GM18517 (cell line): ENCODE measurements at regions not wholly inside any gene's neighbourhood (a gene's known extent, or its start where the extent isn't known, plus 50 kb on each side); places are given as distances from the start of the nearest gene placed in this dataset.

Source experiments
- ATAC-seq: cut with Tn5 transposase; IDR thresholded peaks from one replicate; pipeline ENCODE4 v1.9.1; 2021; ENCODE audit warnings: mild to moderate bottlenecking, moderate library complexity; ENCODE audit not compliant: unreplicated experiment

- ATAC-seq: no peak
Observed at GRCh38 chr2:106572541-106573450, 85.6 kb downstream of the CD8B2 start.

- ATAC-seq: no peak
Observed at GRCh38 chr2:106573773-106574172, 86.6 kb downstream of the CD8B2 start.

GRCh38 chr2:106575955-106576354 lies 88.8 kb downstream of the CD8B2 start:
- no peak for ATAC-seq

- no peak for ATAC-seq
Observed at GRCh38 chr2:106577255-106577651, 90.1 kb downstream of the CD8B2 start.

GRCh38 chr2:106579750-106580197 lies 92.6 kb downstream of the CD8B2 start:
- ATAC-seq: no peak

- ATAC-seq: no peak
Observed at GRCh38 chr2:106580241-106580640, 93.1 kb downstream of the CD8B2 start.

- no peak for ATAC-seq
Observed at GRCh38 chr2:106581328-106581727, 94.2 kb downstream of the CD8B2 start.

GRCh38 chr2:106581755-106582147 lies 94.6 kb downstream of the CD8B2 start:
- ATAC-seq: no peak

- peak; percentile 62 for ATAC-seq
Observed at GRCh38 chr2:106582148-106583143, 95.3 kb downstream of the CD8B2 start.

GRCh38 chr2:106584304-106584954 lies 97.3 kb downstream of the CD8B2 start:
- no peak for ATAC-seq

- no peak for ATAC-seq
Observed at GRCh38 chr2:106596844-106597243, 109.7 kb downstream of the CD8B2 start.

- ATAC-seq: no peak
Observed at GRCh38 chr2:106599540-106599939, 112.4 kb downstream of the CD8B2 start.

GRCh38 chr2:106602042-106602441 lies 114.9 kb downstream of the CD8B2 start:
- ATAC-seq: no peak

GRCh38 chr2:106606652-106607051 lies 119.5 kb downstream of the CD8B2 start:
- no peak for ATAC-seq

- no peak for ATAC-seq
Observed at GRCh38 chr2:106607371-106607770, 120.2 kb downstream of the CD8B2 start.

GRCh38 chr2:106609780-106610179 lies 122.6 kb downstream of the CD8B2 start:
- no peak for ATAC-seq

GRCh38 chr2:106614511-106615291 lies 127.5 kb downstream of the CD8B2 start:
- ATAC-seq: no peak

- no peak for ATAC-seq
Observed at GRCh38 chr2:106618614-106619013, 131.4 kb downstream of the CD8B2 start.

GRCh38 chr2:106623456-106623855 lies 136.3 kb downstream of the CD8B2 start:
- no peak for ATAC-seq

GRCh38 chr2:106624787-106625380 lies 137.7 kb downstream of the CD8B2 start:
- ATAC-seq: no peak
